ENCODE measurements at regions not wholly inside any gene's neighbourhood (a gene's known extent, or its start where the extent isn't known, plus 50 kb on each side); places are given as distances from the start of the nearest gene placed in this dataset.
"Not testable (repeated sequence)": the region's sequence is repeated elsewhere in the genome, so short reads cannot be mapped to it uniquely, and the experiment has no call there.

GRCh38 chr2:61774351-61774750, 79.5 kb downstream of the FAM161A start:
- DNase-seq (ENCODE audit: low read depth in 3 of 3), result no peak

DNA sequence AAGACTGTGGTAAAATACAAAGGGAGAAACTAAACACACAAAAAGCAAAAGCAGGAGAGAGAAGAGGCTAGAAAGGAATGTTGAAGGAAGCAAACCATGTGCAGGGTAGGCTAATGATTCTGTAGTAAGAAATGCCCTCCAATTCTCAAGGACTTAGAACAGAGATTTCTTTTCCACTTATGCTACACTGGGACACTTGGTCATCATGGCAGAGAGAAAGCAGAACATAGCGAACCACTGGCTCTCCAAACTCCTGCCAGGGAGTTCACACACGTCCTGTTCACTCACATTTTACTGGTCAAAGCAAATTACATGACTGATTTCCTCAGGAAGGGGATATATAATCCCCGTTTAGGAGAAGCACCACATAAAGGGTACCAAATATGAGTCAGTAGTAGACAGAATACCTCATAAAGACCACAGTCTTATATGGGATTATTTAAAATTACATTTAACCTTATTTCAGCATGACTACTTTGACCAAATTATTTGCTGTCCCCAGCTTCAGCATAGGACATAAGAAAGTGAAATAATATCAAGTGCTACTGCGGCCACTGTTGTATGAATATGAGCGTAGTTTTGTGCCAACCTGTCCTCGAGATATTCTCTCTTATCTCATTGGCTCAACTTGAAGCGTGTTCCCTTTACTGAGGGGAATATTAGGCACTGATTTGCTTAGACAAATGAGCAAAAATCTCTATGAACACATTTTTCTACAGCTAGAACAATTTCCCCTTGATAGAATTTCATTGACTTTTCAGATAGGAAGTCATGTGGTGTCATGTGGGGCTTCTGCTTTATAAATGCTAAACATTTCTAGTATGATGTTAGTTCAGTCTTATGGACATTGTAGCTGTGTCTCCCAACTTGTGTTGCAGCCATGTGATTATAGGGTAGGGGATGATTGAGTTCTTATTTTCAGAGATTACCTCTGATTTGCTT, 81.7 kb downstream of the FAM161A start:
- no peak for DNase-seq (ENCODE audit: low read depth in 3 of 3)

- no peak for DNase-seq (ENCODE audit: low read depth in 3 of 3)
Measured at GRCh38 chr2:61770746-61771145, 83.1 kb downstream of the FAM161A start.

DNA sequence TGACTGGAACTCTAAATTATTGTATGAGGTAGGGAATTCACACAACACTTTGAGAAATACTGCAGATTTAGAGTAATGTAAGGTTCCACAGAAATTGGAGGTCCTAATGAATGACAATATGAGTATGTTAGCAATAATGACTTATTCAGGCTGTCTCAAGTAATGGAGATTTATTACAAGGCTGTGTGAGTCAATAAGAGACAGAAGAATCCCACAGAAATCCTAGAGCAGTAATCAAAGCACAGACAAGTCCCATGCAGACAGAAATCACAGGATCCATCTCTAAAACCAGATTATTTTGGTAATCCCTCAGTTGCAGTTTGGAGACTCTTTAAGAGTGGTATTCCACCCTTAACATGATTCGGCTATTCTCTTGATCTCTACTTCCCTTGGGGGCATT, 83.6 kb downstream of the FAM161A start:
- DNase-seq (ENCODE audit: low read depth in 3 of 3), result no peak

DNA sequence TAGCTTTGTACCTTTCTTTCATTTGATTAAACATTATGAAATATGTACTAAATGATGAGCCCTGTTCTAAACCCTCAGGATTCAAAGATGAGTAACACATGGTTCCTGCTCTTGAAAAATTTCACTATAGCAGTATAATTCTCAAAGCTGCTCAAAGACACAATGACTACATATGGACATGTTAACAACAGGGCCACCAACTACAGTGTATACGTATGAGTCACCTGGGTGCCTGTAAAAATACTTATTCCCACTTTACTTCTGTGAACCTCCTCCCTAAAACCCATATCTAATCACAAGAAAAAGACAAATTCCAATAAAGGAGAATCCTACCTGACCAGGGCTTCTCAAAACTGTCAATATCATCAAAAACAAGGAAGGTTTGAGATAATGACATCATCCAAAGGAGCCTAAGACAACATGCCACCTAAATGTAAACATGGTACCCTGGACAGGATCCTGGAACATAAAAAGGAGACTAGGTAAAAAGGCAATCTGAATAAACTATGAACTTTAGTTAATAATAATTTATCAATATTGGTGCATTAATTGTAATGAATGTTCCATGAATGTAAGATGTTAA, 84.7 kb downstream of the FAM161A start:
- DNase-seq (ENCODE audit: low read depth in 3 of 3), result no peak

DNA sequence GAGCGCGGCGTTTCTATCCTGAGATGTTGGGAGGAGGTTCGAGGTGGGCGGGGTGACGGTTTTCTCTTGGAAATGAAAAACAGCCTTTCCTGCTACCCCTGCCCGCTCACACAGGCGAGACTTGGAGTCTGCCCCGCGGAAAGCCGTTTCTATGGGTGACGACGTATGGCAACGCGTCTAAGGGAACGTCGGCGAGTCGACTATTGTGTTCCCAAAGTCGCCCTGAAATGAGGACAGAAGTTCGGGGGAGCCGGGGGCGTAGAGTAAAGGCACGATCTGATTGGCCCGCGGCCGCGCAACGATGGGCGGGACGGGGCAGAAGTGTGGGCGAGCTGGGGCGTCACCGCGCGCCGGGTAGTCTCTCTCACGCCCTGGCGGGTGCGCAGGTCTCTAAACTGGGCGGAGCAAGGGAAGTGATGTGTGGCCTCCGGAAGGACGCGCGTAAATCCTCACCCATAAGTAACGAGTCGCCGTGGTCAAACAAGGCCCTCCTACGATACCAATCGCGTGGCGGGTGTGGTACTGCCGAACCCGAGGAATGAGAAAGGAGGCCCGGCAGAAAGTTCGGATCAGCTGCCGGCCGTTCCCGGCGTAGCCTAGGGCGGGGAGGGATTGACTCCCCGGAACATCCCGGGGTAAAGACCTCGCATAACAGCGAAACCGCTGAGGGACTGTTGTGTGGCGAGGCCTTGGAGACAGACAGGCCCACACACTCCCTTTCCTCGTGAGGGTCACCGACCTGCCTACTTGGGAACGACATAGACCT, 89.6 kb downstream of the FAM161A start:
- peak; percentile 89 to 96 (median 92) for DNase-seq (ENCODE audit: low read depth in 3 of 3)

- DNase-seq (ENCODE audit: low read depth in 3 of 3), result no peak
Measured at GRCh38 chr2:61763605-61764034, 90.2 kb downstream of the FAM161A start.

DNA sequence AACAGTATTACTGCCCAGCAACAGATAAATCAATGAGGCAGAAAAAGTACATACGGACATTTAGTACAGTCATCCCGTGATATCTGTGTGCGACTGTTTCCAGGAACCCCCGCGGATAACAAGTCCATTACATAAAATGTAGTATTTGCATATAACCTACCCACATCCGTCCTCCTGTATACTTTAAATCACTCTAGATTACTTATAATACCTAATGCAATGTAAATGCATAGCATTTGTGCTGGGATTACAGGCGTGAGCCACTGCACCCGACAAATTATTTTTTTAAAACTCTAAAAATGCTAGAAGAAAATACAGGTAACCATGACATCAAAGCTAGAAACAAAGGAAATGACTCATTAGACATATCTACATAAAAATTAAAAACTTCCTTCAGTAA, 91.6 kb downstream of the FAM161A start:
- no peak for DNase-seq (ENCODE audit: low read depth in 3 of 3)

DNA sequence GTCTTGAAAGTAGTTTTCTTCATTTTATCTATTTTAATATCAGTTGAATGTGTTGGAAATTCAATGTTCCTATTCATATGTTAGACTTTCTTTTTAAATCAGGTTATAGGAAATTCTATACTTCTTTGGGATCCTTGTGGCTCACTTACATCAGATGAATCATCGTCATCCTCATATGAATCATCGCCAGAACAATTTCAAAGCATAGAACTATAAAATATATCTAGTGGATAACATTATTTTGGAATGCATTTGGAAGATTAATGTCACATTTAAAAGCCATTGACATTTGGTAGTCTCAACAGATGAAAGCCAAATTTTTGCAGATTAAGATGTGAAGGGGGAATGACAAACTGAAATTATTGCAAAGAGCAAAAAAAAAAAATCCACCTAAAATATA, 94.1 kb downstream of the FAM161A start:
- DNase-seq (ENCODE audit: low read depth in 3 of 3), result no peak

GRCh38 chr2:61759005-61759404, 94.9 kb downstream of the FAM161A start:
- DNase-seq (ENCODE audit: low read depth in 3 of 3), result no peak

- DNase-seq (ENCODE audit: low read depth in 3 of 3), result no peak
Measured at GRCh38 chr2:61758159-61758558, 95.7 kb downstream of the FAM161A start.

DNA sequence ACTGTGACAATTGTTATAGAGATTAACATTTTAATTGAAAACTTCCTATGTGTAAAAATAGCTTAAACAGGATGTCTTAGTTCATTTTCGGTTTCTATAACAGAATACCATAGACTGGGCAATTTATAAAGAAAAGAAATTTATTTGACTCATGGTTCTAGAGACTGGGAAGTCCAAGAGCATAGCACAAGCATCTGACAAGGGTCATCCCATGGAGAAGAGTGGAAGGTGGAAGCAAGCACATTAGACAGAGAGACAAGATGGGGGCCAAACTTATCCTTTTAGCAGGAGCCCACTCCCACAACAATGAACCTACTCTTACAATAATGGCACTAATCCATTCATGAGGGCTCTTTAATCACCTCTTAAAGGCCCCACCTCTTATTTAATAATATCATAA, 100.3 kb downstream of the FAM161A start:
- no peak for DNase-seq (ENCODE audit: low read depth in 3 of 3)

GRCh38 chr2:61750624-61751023, 103.2 kb downstream of the FAM161A start:
- no peak for DNase-seq (ENCODE audit: low read depth in 3 of 3)

GRCh38 chr2:61742955-61743354, 110.9 kb downstream of the FAM161A start:
- no peak for DNase-seq (ENCODE audit: low read depth in 3 of 3)

DNA sequence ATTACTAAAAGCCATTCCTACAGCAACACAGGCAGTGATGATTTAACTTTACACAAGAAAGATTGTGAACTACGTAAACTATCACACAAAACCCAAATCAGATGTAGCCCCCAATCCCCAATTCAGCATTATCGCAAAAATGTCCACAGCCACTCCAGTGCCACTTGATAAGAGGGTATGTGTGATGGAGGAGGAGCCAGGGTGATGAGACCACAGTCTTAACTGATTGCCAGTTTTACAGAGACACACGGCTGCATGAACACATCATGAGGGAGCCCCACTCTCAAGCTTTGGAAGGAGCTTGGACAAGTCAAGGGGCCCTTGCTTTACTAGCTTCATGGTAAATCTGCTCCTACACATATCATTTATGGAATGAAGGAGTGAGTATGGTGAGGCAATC, 116.0 kb downstream of the FAM161A start:
- DNase-seq (ENCODE audit: low read depth in 3 of 3), result no peak

DNA sequence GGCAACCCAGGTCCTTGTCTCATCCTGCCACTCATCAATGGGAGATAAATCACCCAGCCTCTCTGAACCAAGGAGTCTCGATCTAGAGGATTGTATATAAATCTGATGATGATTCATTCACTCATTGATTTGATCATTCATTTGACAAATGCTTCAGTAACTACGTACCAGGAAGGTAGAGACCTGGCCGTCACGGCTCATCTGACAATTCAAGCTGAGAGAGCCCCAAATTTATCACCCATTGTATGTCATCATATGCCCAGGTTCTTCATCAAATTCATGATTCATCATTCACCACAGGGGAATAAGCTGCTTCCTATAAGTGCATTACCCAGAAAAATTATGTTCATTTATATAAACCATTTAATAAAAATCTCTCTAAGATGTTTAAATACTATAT, 116.9 kb downstream of the FAM161A start:
- no peak for DNase-seq (ENCODE audit: low read depth in 3 of 3)

DNA sequence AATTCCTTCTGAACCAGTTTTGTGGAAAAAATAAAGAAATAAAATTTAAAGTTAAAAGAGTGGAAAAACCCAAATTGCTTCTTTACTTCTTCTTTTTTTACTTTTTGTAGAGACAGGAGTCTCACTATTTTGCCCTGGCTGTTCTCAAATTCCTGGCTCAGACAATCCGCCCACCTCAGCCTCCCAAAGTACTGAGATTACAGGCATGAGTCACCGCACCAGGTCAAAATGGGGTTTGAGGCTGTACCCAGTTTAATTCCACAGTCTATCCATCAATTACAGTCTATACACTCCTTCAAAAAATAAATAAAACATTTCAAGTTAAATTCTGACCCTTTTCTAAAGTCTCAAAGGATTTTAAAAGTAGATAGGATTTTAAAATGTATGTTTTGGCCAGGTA, 120.3 kb downstream of the FAM161A start:
- no peak for DNase-seq (ENCODE audit: low read depth in 3 of 3)

DNA sequence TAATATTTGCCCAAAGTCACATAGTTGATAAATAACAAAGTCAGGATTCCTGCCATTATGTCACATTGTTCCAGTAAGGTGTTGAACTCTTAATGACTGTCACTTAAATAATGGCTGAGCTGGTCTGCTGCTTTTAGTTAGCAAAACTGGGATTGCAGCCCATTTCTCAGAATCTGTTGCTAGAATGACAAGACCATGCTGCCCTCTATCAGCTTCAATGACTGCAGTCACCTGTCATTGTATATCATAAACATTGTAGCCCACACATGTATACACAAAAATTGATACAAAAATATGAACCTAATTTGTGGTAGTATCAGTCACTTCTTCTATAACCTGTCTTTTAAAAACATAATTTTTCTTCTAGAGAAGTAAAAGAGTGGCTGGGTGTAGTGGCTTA, 121.1 kb downstream of the FAM161A start:
- no peak for DNase-seq (ENCODE audit: low read depth in 3 of 3)

GRCh38 chr2:61727746-61728145, 126.1 kb downstream of the FAM161A start:
- DNase-seq (ENCODE audit: low read depth in 3 of 3), result no peak

DNA sequence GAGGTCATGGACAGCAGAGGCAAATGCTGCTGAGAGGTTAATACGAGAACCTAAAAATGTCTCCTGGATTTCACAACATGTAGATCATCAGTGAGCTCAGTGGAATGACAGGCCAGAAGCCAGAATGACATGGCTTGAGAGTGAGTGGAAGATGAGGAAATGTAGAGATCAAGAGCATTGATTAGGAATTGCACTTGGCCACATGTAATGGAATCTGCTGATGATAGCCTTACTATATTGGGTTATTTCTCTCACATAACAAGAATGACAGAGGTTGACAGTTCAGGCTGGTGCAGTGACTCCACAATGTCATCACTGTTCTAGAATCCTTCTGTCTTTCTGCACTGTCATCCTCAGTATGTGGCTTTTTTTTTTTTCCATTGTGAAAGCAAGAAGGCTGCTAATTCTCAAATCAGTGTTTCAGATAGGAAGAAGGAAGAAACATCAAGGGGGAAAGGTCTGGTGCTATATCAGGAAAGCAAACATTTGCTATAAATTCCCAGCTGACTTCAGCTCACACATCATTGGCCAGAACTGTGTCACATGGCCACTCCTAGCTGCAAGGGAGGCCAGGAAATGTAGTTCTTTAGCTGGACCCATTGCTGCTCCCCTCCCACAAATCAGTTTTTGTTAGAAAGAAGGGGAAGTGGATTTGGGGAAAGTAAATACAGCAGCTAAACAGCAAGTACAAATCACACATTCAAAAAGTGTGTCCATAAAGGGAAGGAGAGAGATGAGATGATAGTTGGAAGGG, 127.2 kb downstream of the FAM161A start:
- no peak for DNase-seq (ENCODE audit: low read depth in 3 of 3)

GRCh38 chr2:61723364-61723763, 130.5 kb downstream of the FAM161A start:
- DNase-seq (ENCODE audit: low read depth in 3 of 3), result not testable (repeated sequence)

DNA sequence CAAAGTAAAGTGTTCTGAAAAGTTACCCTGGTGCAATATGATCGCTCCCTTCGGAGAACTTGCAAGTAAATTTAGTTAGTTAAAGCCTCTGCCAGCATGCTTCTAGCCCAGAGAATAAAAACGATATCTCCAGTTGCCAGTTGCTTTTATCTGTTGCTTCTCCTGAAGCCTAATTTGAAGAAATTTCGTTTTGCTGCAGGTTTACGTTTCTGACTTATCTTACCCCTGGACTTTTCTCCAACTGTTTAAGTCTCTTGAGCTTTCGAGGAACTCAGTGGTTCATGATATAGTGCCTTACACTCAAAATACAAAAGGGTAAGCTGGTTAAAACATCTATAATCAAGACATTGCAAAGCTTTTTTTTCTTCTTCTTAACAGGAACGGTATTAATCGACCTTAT, 131.1 kb downstream of the FAM161A start:
- DNase-seq (ENCODE audit: low read depth in 3 of 3), result no peak
